A204.1 (cell line): ENCODE measurements at regions not wholly inside any gene's neighbourhood (a gene's known extent, or its start where the extent isn't known, plus 50 kb on each side); places are given as distances from the start of the nearest gene placed in this dataset.
"Not testable (repeated sequence)": the region's sequence is repeated elsewhere in the genome, so short reads cannot be mapped to it uniquely, and the experiment has no call there.

Experiments used
- FAIRE-seq: peaks from 2 replicates; lab custom pipeline; 2012; peaks lifted over from hg19 to GRCh38; lab: Jason Lieb, UNC

- no peak for FAIRE-seq
Measured at GRCh38 chr15:35208353-35208752, 123.3 kb upstream of the NANOGP8 start.

GRCh38 chr15:35206060-35206675, 121.1 kb upstream of the NANOGP8 start:
- no peak for FAIRE-seq

- FAIRE-seq: no peak
Measured at GRCh38 chr15:35198197-35198596, 113.1 kb upstream of the NANOGP8 start.

DNA sequence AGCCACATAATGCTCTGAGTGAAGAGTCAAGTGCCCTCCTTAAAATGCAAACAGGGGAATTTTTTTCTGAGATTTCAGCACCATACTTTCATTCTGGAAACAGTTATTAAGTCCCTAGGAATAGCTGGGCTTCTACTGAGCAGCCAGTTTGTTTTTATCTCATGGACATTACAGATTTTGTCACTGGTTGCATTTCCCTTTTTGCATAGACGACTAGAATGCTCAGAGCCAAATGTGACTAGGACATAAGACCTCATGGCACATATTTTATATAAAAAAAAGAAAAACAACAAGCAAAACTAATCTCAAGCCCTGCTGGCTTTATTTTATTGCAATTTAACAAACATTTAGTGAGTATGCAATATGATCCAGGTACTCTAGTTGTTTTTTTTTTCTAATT, 112.7 kb upstream of the NANOGP8 start:
- no peak for FAIRE-seq

DNA sequence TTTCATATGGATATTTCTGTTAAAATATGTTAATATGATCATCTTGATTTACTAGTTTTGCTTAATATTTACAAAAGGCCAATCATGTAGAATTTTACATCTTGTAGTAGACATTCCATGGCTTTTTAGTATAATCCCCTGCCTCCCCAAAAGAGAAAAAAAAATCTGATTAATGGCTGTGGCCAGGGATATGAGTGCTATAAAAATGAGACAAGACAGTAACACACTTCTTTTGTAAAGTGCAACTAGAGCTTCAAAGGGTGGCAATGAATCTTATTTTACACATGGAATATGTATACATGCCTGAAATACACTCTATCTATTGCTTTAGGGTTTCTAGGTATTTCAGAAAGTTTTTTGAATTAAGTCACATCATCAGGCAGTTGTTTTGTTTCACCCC, 112.2 kb upstream of the NANOGP8 start:
- FAIRE-seq: no peak

DNA sequence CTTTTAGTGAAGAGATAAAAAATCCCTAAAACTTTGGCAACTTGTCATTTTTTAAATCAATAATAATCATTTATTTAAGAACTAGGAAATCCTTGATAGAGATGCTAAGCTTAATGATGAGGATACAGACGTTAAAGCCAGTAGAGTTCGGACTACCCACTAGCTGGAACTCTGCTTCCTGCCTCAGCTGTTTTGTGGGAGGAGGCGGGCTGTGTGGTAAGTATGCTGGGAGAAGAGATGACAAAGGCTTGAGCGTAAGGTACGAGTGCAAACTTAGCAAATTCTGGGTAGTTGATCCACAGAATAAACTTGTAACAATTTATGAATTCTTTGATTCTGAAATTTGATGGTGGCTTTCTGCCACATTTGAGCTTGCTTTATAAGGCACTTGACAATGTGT, 111.2 kb upstream of the NANOGP8 start:
- FAIRE-seq: no peak

GRCh38 chr15:35195649-35196048, 110.6 kb upstream of the NANOGP8 start:
- no peak for FAIRE-seq

GRCh38 chr15:35195031-35195430, 109.9 kb upstream of the NANOGP8 start:
- FAIRE-seq: no peak

DNA sequence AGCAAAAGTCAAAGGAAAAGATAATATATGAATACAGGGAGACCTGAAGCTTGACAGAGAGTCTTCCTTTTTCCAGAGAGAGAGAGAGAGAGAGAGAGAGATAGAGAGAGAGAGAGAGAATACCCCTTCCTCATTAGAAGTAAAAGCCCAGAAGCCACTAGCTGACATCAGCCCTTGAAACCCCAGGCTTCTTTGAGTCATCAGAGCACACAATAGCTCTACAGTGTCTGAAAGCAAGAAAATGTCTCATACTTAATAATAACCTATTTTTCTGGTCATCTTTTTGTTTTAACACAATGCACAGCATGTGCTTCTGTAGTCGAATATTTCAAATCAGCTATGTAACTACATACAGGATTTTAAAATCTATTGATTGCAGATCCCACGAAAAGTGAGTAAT, 109.2 kb upstream of the NANOGP8 start:
- FAIRE-seq: no peak

GRCh38 chr15:35191783-35192182, 106.7 kb upstream of the NANOGP8 start:
- no peak for FAIRE-seq

DNA sequence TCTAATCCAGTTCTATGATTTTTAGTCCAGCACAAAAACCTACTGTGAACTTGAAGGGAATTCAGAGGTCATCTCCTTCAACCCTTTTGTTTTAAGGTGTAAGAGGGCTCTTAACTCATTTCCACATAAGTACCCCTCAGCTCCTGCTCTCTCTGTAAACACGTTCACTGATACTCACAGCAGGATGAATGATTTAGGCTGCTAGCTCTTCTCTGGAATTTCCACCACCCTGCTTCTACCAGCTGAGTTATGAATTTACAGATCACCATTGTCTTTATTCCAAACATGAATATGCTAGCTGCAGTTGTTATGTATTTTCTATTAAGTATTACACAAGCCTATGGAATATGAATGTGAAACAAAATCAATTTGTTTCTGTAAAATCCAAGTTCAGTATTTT, 101.3 kb upstream of the NANOGP8 start:
- FAIRE-seq: no peak

DNA sequence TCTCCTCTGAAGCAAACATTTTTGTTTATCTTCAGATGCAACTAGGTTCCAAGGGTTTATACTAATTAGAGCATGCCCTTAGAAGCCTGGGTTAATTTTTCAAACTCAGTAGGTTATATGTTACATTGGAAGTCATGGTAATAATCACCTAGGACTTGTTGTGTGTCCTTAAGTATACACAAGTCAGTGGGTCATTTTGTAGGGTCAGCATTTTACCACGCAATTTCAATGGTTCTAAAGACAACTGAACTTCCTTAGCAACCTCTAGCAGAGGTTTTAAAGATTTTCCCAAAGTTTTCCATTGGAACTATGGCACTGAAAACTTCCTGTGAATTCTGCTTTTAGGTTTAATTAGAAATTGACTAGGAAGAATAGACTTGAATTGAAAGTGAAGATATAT, 99.6 kb upstream of the NANOGP8 start:
- no peak for FAIRE-seq

GRCh38 chr15:35182841-35183479, 97.9 kb upstream of the NANOGP8 start:
- FAIRE-seq: no peak

- no peak for FAIRE-seq
Measured at GRCh38 chr15:35181538-35181937, 96.4 kb upstream of the NANOGP8 start.

DNA sequence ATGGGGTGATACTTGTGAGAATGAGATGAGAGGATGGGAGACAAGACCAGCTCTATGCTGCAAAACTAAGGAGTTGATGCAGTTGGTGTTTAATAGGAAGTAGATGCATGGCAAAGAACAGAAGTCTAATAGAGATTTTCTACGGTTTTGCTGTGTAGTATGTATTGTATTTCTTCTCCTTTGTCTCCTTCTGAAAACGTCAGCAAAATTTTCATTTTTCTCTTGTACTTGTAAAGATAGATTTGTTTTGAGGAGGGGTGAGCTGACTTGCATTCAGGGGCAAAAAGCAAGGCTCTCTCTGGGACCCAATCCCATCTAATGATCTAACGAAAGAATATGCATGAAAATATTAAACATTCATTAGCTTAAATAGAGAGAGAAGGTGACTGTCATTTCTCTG, 94.6 kb upstream of the NANOGP8 start:
- no peak for FAIRE-seq

DNA sequence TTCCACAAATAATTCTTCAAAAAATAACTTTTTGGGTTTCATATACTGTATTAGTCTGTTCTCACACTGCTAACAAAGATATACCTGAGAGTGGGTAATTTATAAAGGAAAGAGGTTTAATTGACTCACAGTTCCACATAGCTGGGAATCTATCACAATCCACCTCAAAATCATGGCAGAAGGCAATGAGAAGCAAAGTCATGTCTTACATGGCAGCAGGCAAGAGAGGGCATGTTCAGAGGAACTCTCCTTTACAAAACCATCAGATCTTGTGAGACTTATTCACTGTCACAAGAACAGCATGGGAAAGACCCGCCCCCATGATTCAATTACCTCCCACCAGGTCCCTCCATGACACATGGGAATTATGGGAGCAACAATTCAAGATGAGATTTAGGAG, 93.1 kb upstream of the NANOGP8 start:
- FAIRE-seq: not testable (repeated sequence)

DNA sequence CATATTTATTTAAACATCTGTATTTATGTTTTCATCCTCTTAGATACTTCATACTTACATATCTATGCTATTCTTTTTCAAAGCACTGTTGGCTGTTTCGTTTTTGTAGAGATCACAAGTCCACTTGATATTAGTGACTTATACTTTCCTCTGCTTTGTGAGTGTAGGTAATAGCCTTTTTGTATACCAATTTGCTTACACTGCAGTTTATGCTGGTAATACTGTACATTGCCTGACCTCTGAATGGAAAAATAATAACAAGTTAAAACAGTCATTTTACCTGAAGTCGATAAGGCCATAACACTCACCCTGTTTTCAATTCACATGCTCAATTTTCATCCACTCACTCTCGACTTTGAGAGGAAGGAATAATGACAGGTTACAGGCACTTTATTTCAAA, 89.9 kb upstream of the NANOGP8 start:
- FAIRE-seq: no peak

GRCh38 chr15:35173444-35174118, 88.5 kb upstream of the NANOGP8 start:
- FAIRE-seq: no peak

DNA sequence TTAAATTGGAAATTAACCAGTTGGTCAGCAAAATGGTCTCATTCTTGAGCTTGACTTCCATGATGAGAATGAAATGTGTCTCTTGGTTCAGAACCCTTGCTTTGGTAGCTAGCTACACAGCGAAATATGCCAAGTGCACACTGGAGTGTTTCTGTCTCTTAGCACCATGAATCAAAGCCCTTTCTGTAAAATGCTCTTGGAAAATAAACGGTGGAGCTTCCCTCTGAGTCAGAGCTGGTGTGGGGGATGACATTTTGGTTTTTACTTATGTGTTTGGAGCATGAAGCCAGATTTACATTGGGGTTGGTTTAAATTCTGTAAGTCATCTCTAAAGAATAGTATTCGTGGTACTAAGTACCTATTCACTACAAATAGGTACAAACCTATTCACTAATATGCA, 85.1 kb upstream of the NANOGP8 start:
- FAIRE-seq: no peak

DNA sequence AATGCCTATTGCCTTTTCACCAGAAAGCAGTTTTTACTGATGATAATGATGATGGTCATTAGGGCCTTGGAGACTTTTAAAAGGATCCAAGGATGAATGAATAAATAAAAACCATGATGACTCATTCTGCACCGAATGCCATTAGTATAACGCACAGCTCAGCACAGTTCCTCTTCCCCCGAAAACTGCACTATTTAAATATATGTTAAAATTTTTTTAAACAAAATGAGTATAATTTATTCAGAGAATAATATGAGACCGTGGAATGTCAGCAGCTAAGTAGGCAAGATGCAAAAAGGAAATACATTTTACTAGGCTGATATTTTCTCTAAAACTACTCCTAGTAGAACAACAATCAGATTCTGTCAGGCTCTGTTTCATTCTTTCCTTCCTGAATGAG, 83.4 kb upstream of the NANOGP8 start:
- FAIRE-seq: no peak

GRCh38 chr15:35167675-35168074, 82.6 kb upstream of the NANOGP8 start:
- FAIRE-seq: no peak

DNA sequence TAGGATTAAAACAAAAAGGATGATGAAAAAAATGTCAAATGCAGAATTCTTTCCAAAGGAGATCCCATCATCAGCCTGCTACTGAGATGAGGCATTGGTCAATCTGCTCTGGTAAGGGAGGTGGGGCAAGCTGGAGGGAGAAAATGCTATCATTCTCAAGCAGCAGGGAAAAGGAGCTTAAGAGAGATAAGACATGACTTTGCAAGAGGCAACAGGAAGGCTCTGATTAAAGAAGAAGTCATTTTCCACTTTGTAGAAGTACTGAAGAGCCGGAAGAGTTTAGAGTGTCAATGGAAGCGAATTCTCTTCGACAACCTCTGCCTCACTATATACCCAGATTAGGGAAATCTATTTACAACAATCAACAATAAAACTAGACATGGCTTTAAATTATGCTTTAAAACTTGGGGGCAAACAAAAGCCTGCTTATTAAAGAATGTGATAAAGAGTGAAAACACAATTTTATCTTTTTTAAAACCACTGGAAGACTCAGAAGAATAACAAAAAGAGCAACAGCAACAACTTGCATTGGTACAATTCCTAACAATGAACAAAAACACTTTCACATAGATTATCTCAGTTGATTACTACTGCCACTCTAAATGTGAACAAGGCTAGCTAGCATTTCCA, 81.8 kb upstream of the NANOGP8 start:
- FAIRE-seq: no peak

GRCh38 chr15:35161694-35162093, 76.6 kb upstream of the NANOGP8 start:
- FAIRE-seq: no peak
